Thoracic aorta (tissue), 2 donors: ENCODE measurements at regions not wholly inside any gene's neighbourhood (a gene's known extent, or its start where the extent isn't known, plus 50 kb on each side); places are given as distances from the start of the nearest gene placed in this dataset.

Experiments
- ATAC-seq: fragments of 150-250 bp; one replicate; pipeline ENCODE4 v1.8.0; 2017; ENCODE audit warnings: low read depth; ENCODE audit not compliant: insufficient number of reproducible peaks, low FRiP score
- DNase-seq: peaks from one replicate; pipeline ENCODE4 v3.0.0-alpha.2; 2020; ENCODE audit warnings: low spot score
- H3K27ac ChIP-seq, 2 donors: fragments of 200-600 bp; sonication (generic); 1 replicate in 1 of 2; 2 replicates in 1 of 2; pipeline ENCODE4 v1.5.1; 2016; ENCODE audit warnings: mild to moderate bottlenecking in 2 of 2, moderate library complexity in 2 of 2
- H3K27me3 ChIP-seq: fragments of 200-600 bp; sonication (generic); replicated peaks from 2 replicates; pipeline ENCODE4 v1.6.0; 2016; ENCODE audit warnings: mild to moderate bottlenecking; ENCODE audit not compliant: insufficient read depth
- H3K36me3 ChIP-seq: fragments of 200-600 bp; sonication (generic); one replicate; pipeline ENCODE4 v1.5.1; 2016
- H3K4me1 ChIP-seq, 2 donors: fragments of 200-600 bp; sonication (generic); 1 replicate in 1 of 2; 2 replicates in 1 of 2; pipeline versions ENCODE4 v1.5.1 to v1.6.0; 2016; ENCODE audit warnings: low read depth in 2 of 2, mild to moderate bottlenecking in 1 of 2; ENCODE audit not compliant: control insufficient read depth in 1 of 2
- H3K4me3 ChIP-seq: fragments of 200-600 bp; sonication (generic); 2 replicates; pipeline ENCODE4 v1.5.1; 2016; ENCODE audit warnings: mild to moderate bottlenecking
- H3K9me3 ChIP-seq: fragments of 200-600 bp; sonication (generic); 2 replicates; pipeline ENCODE4 v1.5.1; 2016
- TF ChIP-seq, protein P1 (sequence below): fragments of 200-600 bp; sonication (generic); IDR thresholded peaks from one replicate; pipeline ENCODE4 v1.5.1; 2019; ENCODE audit warnings: antibody characterized with exemption

DNA sequence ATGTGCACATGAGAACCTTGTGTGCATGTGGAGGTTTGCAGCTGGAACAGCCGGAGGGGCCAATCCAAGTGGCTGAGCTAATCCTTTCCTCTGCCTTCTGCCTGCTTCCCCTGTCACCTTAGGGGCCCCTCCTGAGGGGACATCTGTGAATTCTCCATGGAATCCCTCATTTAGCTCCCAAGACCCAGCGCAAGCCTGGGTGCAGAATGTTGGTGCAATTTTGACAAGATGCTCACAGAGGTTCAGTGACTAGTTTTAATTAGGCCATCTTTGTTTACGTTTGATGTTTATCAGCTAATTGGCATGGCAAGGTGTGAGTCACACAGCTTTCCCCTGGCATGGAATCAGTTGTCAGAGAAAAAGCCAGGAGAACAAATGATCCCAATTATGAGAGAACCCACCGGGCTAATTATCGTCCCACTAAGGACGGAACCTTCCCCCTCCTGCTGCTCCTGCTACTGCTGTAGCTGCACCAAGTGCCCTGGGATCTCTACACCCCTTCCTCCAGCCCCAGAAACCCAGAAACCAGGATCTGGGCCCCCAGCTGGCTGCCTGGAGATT is 63.6 kb upstream of the PAX6 start:
- TF ChIP-seq, protein P1, sequence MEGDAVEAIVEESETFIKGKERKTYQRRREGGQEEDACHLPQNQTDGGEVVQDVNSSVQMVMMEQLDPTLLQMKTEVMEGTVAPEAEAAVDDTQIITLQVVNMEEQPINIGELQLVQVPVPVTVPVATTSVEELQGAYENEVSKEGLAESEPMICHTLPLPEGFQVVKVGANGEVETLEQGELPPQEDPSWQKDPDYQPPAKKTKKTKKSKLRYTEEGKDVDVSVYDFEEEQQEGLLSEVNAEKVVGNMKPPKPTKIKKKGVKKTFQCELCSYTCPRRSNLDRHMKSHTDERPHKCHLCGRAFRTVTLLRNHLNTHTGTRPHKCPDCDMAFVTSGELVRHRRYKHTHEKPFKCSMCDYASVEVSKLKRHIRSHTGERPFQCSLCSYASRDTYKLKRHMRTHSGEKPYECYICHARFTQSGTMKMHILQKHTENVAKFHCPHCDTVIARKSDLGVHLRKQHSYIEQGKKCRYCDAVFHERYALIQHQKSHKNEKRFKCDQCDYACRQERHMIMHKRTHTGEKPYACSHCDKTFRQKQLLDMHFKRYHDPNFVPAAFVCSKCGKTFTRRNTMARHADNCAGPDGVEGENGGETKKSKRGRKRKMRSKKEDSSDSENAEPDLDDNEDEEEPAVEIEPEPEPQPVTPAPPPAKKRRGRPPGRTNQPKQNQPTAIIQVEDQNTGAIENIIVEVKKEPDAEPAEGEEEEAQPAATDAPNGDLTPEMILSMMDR: no peak
- ATAC-seq (no peak), DNase-seq (no peak)
- H3K27ac ChIP-seq: no peak overlapping the region
- H3K4me1 ChIP-seq: no peaks in the 10 kb centered on the region
- no peak overlapping the region for H3K4me3 ChIP-seq
- H3K9me3 ChIP-seq: no peaks in the 10 kb centered on the region
- no peaks in the 10 kb centered on the region for H3K27me3 ChIP-seq
- H3K36me3 ChIP-seq: no peaks in the 10 kb centered on the region

DNA sequence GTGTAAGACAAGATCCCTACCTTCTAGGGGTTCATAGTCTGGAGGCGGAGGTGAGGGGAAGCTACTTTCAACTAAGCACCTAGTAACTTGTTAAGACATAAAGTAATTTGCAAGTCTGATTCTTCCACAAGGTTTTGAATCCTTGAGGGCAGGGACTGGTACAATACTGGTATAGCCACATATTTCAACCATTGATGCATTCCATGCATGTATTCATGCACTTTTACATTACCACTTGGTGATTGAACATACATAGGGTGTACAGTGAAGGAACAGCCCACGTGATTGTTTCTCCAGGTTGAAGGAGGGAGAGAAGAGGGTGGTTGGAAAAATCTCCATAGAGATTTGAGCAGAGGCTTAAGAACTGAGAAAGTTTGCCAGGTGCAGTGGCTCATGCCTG is 62.0 kb upstream of the PAX6 start:
- Histone ChIP-seq H3K4me3 (no peak overlapping the region), H3K9me3 (no peaks in the 10 kb centered on the region), H3K36me3 (no peaks in the 10 kb centered on the region), H3K4me1 (no peaks in the 10 kb centered on the region), H3K27ac (no peak overlapping the region), H3K27me3 (no peaks in the 10 kb centered on the region)
- no peak for DNase-seq
- TF ChIP-seq, protein P1: no peak
- ATAC-seq: no peak

DNA sequence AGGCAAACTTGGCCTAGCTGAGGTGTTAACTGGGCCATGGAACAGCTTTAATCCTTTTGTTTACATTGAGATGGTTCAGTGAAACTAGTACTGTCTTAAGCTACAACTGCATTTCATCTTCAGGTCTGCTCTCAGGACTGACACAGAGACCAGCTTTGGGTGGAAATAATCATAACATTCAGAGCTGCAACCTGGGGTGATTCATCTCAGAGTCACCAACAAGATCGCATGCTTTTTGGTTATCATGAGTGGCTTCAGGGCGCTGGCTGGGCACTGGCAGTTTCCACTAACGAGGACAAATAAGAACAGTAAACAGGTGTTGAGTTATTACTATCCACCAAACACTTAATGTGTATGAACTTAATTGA is 60.9 kb upstream of the PAX6 start:
- Histone ChIP-seq H3K4me3 (no peak overlapping the region), H3K4me1 (no peaks in the 10 kb centered on the region), H3K27me3 (no peaks in the 10 kb centered on the region), H3K9me3 (no peaks in the 10 kb centered on the region), H3K27ac (no peak overlapping the region), H3K36me3 (no peaks in the 10 kb centered on the region)
- ATAC-seq (no peak), DNase-seq (no peak)
- TF ChIP-seq, protein P1: no peak

DNA sequence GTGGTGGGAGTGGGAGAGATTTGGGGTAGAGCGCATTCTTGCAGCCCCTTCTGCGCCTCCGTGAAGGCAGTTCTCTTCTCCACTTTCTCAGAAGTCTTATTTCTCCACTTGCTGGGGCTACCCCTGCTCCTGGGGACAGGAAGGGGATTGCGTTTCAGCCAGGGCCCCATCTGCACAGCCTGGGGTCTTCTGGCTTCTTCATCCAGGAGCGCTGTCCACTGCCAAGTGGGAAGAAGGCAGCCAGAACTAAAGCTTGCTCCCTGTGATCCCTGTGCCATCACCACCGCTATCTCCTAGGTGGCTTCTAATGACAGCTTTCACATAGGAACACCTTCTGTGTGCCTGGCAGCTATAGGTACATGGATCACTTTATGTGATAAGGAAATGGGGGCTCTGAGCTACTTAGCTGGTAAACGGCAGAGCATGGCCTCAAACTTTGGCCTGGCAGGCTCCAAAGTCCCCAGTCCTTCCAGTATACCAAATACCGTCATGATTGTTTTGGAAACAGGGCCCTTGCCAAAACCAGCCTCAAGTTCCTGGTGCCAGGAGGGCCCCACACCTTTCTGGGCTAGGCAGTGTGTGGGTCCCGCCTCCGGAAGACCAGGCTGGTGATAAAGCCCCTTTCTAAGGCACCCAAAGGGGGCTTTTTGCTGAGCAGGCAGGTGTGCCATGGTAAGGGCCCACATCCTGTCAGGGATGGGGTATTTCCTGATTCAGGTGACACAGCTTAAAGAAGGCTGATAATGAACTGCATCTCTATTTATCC is 60.4 kb upstream of the PAX6 start:
- no peak for ATAC-seq
- no peak overlapping the region for H3K27ac ChIP-seq
- no peak for DNase-seq

DNA sequence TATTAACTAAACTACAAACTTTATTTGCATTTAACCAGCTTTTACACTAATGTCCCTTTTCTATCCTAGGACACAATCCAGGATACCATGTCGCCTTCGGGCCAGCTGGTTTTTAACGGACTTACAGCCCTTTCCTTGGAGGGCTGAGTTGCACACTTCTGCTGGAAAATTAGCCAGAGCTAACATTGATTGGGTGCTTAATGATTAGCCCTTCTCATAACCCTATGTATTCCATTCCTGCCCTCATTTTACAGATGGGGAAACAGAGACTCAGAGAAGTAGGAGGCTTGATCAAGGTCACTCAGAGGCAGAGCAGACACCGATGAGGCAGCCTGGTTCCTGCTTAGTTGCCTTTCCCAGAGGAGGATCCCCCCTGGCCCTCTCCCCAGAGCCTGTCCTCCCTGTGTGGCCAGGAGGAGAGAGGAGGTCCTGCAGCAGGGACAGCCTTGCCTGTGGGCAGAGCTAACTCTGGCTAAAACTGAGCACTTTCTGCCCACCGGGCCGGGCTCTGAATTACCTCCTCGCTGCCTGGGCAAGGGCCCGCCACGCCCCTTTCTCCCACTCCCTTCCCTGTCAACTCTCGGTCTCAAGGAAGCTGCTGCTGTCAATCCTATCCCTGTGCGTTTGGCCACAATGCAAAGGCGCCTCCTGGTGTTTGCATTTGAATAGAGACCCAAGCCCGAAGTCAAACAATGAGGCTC is 59.6 kb upstream of the PAX6 start:
- Histone ChIP-seq H3K4me1 (no peaks in the 10 kb centered on the region), H3K27me3 (no peaks in the 10 kb centered on the region), H3K27ac (no peak overlapping the region), H3K36me3 (no peaks in the 10 kb centered on the region), H3K9me3 (no peaks in the 10 kb centered on the region), H3K4me3 (no peak overlapping the region)
- TF ChIP-seq, protein P1: peak; percentile 20
- ATAC-seq (no peak), DNase-seq (no peak)

More for the DNA sequence above, 60.4 kb upstream of the PAX6 start:
- H3K4me3 ChIP-seq: no peak overlapping the region
- no peaks in the 10 kb centered on the region for H3K9me3 ChIP-seq
- H3K36me3 ChIP-seq: no peaks in the 10 kb centered on the region
- no peaks in the 10 kb centered on the region for H3K4me1 ChIP-seq
- H3K27me3 ChIP-seq: no peaks in the 10 kb centered on the region
- TF ChIP-seq, protein P1: no peak
